ENCODE measurements at regions not wholly inside any gene's neighbourhood (a gene's known extent, or its start where the extent isn't known, plus 50 kb on each side); places are given as distances from the start of the nearest gene placed in this dataset.
A peak's percentile ranks its signal among the peaks of the same experiment; 100 is the strongest.

- TF ChIP-seq CTCF (IDR thresholded peaks at IDR 0.05) = no peak
- H3K4me1 ChIP-seq (ENCODE audit: control insufficient read depth, insufficient read depth, low read length) = no peaks in the 10 kb centered on the region
- H3K27me3 ChIP-seq (ENCODE audit: control insufficient read depth, insufficient read depth, low read length) = no peaks in the 10 kb centered on the region
- no peak overlapping the region for H3K27ac Mint-ChIP-seq
- no peak for ATAC-seq
- H3K4me3 Mint-ChIP-seq = no peak overlapping the region
- H3K36me3 ChIP-seq (ENCODE audit: control insufficient read depth, insufficient read depth, low read length) = no peaks in the 10 kb centered on the region
- WGBS (ENCODE audit: insufficient coverage) = 54% methylated on average over 1 of the region's 1 CpG
- no peak overlapping the region for H3K4me3 ChIP-seq (ENCODE audit: low read length)
- H3K27ac ChIP-seq (ENCODE audit: low read length) = no peak overlapping the region
- peaks cover 0 to 8% of the 10 kb centered on the region in 2 donors for H3K4me1 Mint-ChIP-seq
- no peaks in the 10 kb centered on the region for H3K9me3 ChIP-seq (ENCODE audit: control insufficient read depth, insufficient read depth, low read length)
- peaks cover 9 to 15% of the 10 kb centered on the region in 2 donors for H3K27me3 Mint-ChIP-seq (ENCODE audit: low read depth in 2 of 2)
- DNase-seq = no peak
- intact Hi-C loops (cut with micrococcal nuclease) = no loop called here
- no peaks in the 10 kb centered on the region for H3K36me3 Mint-ChIP-seq
- H3K9me3 Mint-ChIP-seq = peaks cover 3 to 6% of the 10 kb centered on the region in 2 donors
Observed at GRCh38 chr2:234684466-234684865, 187.6 kb upstream of the ARL4C start.

- H3K36me3 ChIP-seq (ENCODE audit: control insufficient read depth, insufficient read depth, low read length) = no peaks in the 10 kb centered on the region
- no peaks in the 10 kb centered on the region for H3K27me3 ChIP-seq (ENCODE audit: control insufficient read depth, insufficient read depth, low read length)
Observed at GRCh38 chr2:234683950-234684349, 187.1 kb upstream of the ARL4C start.

GRCh38 chr2:234682492-234683228 lies 185.8 kb upstream of the ARL4C start:
- Histone ChIP-seq H3K4me3 (ENCODE audit: low read length) (no peak overlapping the region), H3K27me3 (ENCODE audit: control insufficient read depth, insufficient read depth, low read length) (no peaks in the 10 kb centered on the region), H3K9me3 (ENCODE audit: control insufficient read depth, insufficient read depth, low read length) (no peaks in the 10 kb centered on the region), H3K4me1 (ENCODE audit: control insufficient read depth, insufficient read depth, low read length) (no peaks in the 10 kb centered on the region), H3K36me3 (ENCODE audit: control insufficient read depth, insufficient read depth, low read length) (no peaks in the 10 kb centered on the region), H3K27ac (ENCODE audit: low read length) (no peak overlapping the region)
- intact Hi-C loops (cut with micrococcal nuclease) = no loop called here
- Mint-ChIP-seq H3K9me3 (peaks cover 3 to 6% of the 10 kb centered on the region in 2 donors), H3K4me1 (peaks cover 0 to 8% of the 10 kb centered on the region in 2 donors), H3K27me3 (ENCODE audit: low read depth in 2 of 2) (peaks cover 4 to 15% of the 10 kb centered on the region in 2 donors), H3K36me3 (no peaks in the 10 kb centered on the region), H3K4me3 (no peak overlapping the region), H3K27ac (peak overlapping the region; percentile 3 to 20)
- ATAC-seq (no peak), DNase-seq (no peak)
- WGBS (ENCODE audit: insufficient coverage) = 73% methylated on average over 4 of the region's 4 CpGs
- no peak for TF ChIP-seq CTCF (IDR thresholded peaks at IDR 0.05)

More at GRCh38 chr2:234683950-234684349, 187.1 kb upstream of the ARL4C start:
- Mint-ChIP-seq H3K27me3 (ENCODE audit: low read depth in 2 of 2) (peaks cover 5 to 15% of the 10 kb centered on the region in 2 donors), H3K4me3 (no peak overlapping the region), H3K27ac (no peak overlapping the region), H3K36me3 (no peaks in the 10 kb centered on the region), H3K4me1 (peaks cover 0 to 8% of the 10 kb centered on the region in 2 donors), H3K9me3 (peaks cover 3 to 6% of the 10 kb centered on the region in 2 donors)
- DNase-seq = no peak
- no peak for TF ChIP-seq CTCF (IDR thresholded peaks at IDR 0.05)
- no peak overlapping the region for H3K27ac ChIP-seq (ENCODE audit: low read length)
- no peaks in the 10 kb centered on the region for H3K4me1 ChIP-seq (ENCODE audit: control insufficient read depth, insufficient read depth, low read length)
- no peak overlapping the region for H3K4me3 ChIP-seq (ENCODE audit: low read length)
- ATAC-seq = no peak
- intact Hi-C loops (cut with micrococcal nuclease) = no loop called here
- no peaks in the 10 kb centered on the region for H3K9me3 ChIP-seq (ENCODE audit: control insufficient read depth, insufficient read depth, low read length)
- WGBS (ENCODE audit: insufficient coverage) = 85% methylated on average over 2 of the region's 3 CpGs

Data from natural killer cell (primary cell).